GM21367 (cell line): ENCODE measurements at regions not wholly inside any gene's neighbourhood (a gene's known extent, or its start where the extent isn't known, plus 50 kb on each side); places are given as distances from the start of the nearest gene placed in this dataset.

Experiments
- ATAC-seq: cut with Tn5 transposase; IDR thresholded peaks from one replicate; pipeline ENCODE4 v1.9.1; 2021; ENCODE audit not compliant: unreplicated experiment

DNA sequence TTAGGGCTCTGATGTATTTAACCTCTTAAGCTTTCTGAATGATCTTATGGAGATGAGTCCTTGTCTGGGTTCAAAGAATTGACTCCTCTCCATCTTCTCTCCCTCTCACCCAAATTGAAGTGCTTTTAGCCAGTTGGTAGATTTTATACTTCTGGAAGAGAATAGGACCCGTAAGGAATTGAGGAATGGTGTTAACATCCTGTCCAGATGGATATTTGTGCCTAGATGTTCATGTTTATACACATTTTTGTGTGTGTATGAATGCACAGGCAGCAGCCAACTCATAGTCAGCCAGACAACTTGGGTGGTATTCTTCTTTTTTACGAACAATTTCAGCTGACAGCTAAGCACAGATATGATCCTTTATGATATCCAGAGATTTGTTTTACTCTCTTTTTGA is 449.6 kb upstream of the RGS6 start:
- no peak for ATAC-seq

DNA sequence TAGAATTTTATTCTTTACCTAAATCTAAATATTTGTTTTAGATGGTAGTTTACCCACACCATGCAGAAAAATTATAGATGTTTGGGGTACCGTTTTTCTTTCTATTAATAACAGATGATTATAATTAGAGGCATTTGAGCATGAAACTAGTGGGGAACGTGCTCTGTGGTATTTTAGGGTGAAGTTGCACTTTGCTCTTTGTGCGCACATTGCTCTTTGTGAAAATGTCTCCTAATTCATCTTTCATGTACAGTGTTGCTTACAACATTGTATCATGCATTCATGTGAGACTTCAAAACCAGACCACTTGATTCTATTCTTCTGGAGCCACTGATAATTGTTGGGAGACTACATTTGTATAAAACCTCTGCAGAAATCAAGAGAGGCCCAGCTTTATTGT is 449.1 kb upstream of the RGS6 start:
- ATAC-seq = no peak

DNA sequence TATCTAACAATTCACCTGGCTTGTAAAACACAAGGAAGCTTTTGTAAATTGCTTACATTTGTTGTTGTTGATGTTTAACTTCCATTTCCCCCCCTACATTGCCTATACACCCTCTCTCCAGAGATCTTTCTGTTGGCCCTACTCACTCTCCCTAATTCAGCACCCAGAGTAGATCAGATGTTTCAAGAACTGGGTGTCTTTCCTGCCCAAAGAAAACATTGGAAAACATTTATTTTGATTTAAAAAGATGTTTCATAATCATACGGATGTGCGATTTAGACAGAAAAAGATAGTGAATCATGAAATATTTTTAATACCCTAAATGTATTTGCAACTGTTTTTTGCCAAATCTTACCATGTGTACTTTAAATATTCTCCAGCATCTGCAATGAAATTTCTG is 446.4 kb upstream of the RGS6 start:
- no peak for ATAC-seq

DNA sequence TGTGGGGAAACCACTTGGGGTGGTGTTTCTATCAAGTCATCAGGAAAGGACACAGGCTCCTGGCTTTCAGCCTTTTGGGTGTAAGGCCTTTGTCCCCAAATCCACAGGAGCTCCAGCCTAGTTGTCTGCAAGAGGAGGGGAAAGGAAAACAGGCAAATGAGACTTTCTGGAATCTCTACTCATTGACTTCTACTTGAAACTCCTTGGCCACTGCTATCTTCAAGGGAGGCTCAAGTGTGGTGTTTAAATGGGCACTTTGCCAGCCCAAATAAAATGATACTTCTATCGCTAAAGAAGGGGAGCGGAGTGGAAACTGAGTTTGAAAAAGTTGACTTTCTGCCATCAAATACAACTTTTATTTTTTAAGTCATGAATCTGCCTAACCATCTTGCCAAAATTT is 445.9 kb upstream of the RGS6 start:
- ATAC-seq = no peak

DNA sequence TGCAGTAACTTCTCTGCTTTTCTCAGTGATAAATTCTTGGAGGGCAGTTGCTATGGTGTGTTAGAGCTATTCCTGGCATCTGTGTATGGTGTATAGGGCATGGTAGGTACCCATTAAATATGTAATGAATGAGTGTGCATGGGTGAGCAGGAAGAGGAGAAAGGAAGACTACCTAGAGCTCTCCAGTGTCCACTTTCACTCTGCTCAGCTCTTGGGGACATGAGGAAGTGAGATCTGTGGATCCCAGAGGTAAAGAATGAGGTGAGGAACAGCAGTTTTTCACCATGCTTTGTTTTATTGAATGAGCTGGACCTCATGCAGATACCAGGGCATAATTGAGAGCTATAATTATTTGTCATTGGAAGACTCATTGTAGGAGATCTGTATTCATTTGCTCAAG is 444.8 kb upstream of the RGS6 start:
- ATAC-seq = no peak

DNA sequence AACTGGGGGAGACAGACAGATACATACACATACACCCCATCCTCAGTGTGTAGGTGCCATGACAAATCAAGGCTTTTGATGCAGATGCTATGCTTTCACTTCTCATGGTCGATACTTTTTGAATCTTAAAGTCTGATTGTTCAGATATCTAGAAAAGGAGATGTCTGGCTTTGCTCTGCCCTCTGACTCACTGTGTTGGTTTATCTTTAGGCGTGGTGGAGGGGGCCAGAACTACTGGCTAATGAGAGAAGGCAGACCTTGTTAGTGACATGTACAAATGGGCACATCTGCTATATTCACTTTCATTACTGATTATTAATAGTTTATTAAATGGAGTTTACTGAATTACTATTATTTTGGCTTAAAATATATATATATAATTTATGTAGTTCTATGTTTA is 444.3 kb upstream of the RGS6 start:
- ATAC-seq = no peak

DNA sequence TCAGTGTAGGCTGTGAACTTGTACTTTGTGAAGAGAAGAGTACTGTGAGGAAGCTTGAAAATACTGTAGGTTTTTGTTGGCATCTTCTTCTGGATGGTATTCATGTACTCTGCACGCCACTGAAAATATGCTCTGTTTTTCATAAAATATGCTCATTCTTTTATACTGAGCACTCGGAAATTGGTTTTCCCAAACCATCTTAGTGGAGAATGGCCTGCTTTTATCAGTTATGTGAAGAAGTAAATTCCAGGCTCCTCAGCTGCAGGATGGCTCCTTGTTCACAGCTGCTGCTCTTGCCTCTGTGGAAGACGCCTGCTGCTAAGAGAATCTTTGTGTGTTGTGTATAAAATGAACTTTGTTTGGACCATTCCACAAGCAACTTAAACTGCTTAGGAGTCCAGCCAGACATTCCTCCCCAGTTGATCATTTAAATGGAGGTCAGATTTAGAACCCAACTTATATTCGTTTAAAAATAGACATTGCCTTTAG is 443.5 kb upstream of the RGS6 start:
- no peak for ATAC-seq

DNA sequence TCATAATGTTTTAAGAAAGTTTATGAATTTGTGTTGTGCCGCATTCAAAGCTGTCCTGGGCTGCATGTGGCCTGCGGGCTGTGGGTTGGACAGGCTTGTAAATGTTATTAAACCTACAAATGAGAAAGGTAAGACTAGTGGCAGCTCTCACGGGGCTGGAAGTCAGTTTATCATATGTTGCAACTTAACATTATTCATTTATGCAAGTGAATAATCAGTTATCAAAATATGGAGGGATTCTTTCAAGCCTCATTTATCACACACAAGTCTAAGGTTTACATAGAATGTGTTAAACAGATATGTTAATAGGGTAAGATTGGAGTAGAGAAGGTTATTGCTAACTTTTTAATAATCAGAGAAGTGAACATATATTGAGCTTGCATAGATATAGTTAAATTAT is 442.5 kb upstream of the RGS6 start:
- no peak for ATAC-seq

DNA sequence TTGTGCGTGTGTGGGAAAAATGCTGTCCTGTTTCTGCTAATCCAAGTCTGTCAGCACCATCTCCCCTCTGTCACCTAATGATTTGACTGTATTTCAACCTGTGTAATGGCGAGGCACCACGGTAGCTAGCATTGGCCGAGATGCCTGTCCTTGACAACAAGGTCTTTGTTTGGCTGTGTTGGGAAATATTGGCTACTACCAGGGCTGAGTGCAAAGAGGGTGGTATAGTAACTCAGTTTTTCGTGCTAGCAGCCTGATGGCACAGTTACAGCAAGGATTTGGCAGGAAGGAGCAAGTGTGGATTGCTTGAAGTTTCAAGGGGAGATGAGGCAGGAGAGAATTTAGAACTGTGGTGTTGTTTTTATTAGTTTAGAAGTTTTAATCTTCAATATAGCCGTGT is 440.3 kb upstream of the RGS6 start:
- no peak for ATAC-seq

DNA sequence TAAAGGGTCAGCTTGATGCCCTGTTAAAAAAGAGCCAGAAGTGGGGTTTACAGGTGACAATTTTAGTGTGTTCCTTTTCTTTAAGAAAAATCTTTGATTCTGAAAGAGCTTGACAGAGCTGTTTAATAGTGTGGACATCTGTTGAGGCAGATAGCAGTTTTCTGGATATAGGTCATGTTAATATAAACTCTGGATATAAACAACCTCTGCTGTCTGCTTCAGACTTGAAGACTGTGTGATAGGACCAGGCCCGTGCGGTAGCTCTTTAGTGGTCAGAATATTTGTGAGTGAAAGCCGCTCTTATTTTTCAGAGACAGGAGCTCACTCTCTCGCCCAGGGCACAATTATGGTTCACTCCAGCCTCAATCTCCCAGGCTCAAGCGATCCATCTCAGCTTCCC is 439.9 kb upstream of the RGS6 start:
- no peak for ATAC-seq

DNA sequence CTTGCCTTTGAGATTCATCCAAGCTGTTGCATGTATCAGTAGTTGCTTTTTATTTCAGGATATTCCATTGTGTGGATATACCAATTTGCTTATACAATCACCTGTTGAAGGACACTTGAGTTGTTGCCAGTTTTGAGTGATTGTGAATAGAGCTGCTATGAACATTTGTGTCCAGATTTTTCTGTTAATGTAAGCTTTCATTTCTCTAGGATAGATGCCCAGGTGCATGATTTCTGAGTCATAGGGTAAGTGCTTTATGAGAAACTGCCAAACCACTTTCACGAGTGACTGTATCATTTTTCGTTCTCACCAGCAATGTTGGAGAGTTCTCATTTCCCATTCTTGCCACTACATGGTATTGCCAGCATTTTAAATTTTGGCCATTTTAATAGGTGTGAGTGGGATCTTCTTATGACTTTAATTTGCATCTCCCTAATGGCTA is 434.6 kb upstream of the RGS6 start:
- ATAC-seq = peak; percentile 71

DNA sequence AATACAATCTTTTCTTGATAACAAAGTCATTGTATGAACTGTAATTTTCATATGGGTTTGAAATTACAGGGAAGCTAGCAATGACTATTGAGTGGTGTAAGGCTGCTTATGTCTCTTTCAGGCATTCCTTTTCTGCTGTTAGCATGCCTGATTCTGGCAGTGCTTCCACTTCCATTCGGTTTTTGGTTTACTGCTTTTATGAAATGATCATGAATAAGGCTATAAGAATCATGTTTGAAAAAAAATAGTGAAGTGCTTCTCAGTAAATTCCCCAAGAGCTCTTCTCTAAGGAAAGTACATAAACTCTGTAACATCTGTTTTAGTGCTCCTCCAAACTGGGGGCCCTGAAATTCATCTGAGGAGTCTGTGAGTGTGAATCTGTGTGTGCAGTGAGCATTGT is 434.0 kb upstream of the RGS6 start:
- peak; percentile 4 for ATAC-seq

DNA sequence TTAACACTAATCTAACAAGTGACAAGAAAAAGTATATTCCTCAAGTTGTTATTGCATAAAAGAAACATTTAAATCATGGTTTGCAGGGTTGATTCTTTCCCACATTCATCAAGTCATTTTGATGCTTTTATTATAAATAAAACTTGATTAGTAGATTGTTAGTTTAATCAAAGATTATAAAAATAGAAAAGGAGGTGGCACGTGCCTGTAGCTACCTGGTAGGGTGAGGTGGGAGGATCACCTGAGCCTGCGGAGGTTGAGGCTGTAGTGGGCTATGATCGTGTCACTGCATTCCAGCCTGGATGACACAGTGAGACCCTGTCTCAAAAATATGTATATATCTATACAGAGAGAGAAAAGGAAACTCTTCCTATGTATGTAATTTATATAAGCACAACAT is 433.2 kb upstream of the RGS6 start:
- ATAC-seq = no peak

DNA sequence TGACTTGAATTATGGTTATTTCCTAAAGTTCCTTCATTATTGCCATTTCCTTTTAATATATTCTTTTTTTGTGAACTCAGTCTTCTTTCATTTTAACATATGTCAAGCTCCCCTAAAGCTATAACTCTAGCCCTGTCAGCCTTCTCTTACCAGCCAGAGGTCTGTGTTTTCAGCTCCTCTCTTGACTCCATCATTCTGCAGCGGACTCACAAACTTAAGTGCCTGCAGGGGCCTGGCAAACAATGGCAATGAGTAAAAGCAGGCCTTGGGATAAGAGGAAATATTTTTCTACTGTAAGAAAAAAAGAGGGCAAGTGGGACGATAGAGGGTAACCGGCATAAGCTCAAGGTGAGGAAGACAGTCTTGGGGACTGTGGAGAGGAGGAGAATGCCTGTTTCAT is 424.5 kb upstream of the RGS6 start:
- no peak for ATAC-seq

DNA sequence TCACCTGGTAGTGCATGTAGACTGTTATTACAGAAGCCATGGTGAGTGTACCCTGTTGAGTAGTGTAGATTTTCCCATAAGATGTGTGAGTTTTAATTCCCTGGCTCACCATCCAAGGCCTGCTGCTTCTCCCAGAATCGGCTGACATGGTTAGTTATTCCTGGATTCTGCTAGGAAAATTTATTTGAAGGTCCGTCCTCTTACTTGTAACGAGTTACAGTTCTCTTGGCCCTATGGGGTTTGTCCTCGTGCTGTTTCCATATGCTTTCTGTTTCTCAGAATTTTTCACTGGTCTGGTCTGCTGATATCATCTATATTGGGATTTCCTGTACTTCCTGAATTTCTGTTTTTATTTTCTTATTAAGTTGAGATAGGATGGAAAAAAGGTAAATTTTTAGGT is 423.3 kb upstream of the RGS6 start:
- ATAC-seq = no peak

DNA sequence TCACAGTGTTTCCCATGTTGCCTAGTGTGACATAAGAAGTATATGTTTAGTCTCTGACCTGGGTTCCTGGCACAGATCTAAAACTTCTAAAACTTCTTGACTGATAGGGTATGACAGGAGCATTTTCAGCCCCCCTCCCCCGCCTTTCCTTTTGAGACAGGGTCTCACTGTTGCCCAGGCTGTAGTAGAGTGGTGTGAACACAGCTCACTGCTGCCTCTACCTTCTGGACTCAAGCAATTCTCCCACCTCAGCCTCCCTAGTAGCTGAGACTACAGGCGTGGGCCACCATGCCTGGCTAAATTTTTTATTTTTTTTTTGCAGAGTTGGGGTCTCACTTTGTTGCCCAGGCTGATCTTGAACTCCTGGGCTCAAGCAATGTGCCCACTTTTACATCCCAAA is 421.1 kb upstream of the RGS6 start:
- ATAC-seq = no peak

DNA sequence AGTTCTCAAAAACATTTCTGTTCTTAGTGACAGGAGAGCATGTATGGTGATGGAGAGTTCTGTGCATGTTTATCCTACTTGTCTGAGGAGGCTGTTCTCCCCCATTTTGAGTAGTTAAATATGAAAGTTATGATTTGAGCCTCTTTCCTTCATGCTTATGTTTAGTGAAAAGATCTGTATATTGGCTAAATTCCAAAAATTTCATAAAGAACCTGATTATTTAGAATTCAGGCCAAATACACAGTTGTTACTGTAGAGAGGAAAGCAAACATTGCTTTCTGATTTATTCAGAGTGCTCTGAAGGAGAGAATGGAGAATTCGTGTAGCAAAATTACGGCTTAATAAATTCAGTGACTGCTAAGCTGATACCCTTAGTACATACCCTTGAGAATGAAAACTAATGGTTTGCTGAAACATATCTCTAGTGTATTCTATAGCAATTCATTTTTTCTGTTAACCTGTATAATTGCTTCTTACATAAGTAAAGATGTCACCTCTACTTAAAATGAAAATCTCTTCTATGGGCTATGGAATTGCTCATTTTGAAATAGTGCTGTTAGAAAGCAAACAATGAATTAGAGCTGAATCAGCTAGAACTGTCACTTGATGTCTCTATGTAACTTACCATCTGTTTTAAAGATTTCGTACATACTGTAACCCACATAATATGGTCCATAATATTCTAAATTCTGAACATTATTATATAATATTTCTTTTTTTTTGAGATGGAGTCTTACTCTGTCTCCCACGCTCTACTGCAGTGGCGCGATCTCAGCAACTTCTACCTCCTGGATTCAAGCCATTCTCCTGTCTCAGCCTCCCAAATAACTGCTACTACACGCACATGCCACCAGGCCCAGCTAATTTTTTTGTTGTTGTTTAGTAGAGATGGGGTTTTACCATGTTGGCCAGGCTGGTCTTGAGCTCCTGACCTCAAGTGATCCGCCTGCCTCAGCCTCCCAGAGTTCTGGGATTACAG is 417.0 kb upstream of the RGS6 start:
- no peak for ATAC-seq

DNA sequence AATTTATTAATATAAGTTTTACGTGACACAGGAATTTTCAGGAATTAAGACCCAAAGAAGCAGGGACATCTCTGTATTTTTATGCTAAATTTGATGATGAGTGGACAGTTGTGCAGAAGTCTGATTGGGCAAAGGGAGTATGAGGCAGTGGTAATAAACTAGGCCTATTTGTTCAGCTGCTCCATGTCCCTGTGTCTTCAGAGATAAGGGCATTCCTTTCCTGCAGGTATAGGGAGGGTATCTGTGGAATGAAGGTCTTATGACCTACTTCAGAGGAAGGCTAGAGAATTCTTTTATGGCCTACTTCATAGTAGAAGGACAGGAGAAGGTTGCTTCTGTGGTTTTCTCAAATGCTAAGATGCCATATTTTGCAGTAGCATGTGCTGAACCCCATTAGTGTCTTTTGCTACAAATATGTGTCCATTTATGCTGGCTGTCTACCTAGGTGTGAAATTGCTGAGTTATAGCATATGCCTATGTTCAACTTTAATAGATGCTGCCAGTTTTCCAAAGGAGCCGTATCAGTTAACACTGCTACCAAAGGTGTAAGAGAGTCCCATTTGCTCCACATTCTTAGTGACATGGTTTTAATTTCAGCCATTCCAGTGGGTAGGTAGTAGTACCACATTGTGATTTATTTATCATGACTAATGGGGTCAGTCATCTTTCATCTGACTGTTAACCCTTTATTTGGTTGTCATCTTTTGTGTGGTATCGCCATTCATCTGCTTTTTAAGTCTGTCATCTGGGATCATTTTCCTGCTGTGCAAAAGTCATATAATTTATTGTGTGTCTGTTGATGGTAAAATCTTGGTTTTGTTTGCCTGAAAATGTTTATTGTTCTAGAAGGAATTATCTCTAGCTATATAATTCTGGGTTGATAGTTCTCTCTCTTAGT is 410.7 kb upstream of the RGS6 start:
- ATAC-seq = no peak

DNA sequence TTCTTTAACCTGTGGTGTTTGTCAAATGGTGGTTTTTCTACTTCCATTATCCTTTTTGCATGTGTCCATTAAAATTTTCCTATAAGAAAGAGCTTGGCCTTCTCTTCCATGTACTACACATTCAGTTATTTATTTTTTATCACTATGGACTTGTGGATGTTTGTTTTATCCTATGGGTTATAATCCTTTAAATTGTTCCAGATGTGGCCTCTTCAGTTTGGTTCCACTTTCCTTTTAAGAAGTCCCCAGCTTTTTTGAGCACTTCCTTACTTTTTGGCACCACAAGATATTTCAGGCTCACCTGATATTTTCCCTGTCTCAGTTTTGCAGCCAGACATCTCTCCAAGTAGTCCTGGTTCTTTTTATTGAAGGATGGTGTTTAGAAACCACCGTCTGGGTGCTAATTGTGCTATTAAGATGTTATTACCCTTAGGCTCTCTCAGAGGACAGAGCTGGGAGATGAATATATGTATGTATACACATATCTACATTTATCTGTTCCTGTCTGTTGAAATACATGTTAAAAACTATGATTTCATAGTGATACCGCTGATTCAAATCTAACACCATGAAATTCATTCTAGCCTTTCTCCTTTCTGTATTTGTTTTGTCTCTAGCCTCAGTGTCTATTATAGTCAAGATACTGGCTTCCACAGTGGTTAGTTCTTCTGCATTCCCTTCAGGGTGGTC is 408.5 kb upstream of the RGS6 start:
- peak; percentile 74 for ATAC-seq

DNA sequence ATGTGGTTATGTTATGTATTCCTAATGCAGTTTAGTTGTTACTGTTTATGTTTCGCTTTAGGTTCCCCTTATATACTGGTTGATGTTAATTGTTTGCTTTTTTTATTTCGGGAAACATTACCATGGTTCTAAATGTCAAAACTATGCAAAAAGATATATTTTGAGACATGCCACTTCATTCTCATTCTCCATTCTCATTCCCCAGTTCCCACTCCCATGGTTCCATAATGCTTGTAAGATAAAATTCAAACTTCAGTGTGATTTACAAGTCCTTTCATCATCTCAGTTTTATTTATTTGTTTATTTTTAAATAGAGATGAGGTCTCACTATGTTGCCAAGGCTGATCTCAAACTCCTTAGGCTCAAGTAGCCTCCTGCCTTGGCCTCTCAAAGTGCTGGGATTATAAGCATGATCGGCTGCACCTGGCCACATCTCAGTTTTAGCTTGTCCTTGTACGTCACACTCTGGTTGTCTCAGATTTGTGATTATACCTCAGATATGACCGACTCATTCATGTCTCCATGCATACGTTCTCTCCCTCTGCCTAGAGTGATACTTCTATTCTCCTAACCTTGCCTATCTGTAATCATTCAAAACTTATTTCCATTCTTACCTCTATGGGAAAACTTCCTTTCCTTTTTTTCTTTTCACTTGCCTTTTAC is 407.8 kb upstream of the RGS6 start:
- ATAC-seq = no peak
